HCT116 (cell line): ENCODE measurements at regions not wholly inside any gene's neighbourhood (a gene's known extent, or its start where the extent isn't known, plus 50 kb on each side); places are given as distances from the start of the nearest gene placed in this dataset.

ENCODE experiments used
- ATAC-seq: fragments of 200-7000 bp; cut with Tn5 transposase; 2 replicates; pipeline ENCODE4 v1.9.1; 2020; ENCODE audit warnings: mild to moderate bottlenecking, moderate library complexity
- BruUV-seq: library from RNA; stranded (reverse); fragments of 400-500 nt; replicated peaks from 2 replicates; lab custom pipeline; 2021; lab: Mats Ljungman, UMichigan
- CTCF ChIA-PET: fragments of 300-600 bp; sonication (Branson Sonifier 250); formaldehyde crosslinking; loops from one replicate; lab custom pipeline; 2021; ENCODE audit warnings: antibody characterized with exemption; lab: Charles Lee
- POLR2A ChIA-PET: fragments of 300-600, 350-600 bp; sonication (Branson Sonifier 250); formaldehyde crosslinking; loops from one replicate; lab custom pipeline; 2021; ENCODE audit warnings: antibody characterized with exemption; lab: Charles Lee
- RAD21 ChIA-PET, 2 experiments: fragments of 300-600 bp; sonication (Branson Sonifier 250); formaldehyde crosslinking; loops; one replicate each; lab custom pipeline; 2023; ENCODE audit warnings: low total read pairs in 2 of 2; ENCODE audit not compliant: uncharacterized antibody in 2 of 2, unreplicated experiment in 2 of 2, low non-redundant PET in 1 of 2; lab: Charles Lee
- DNase-seq: peaks from one replicate; pipeline ENCODE4 v3.0.0-alpha.2; 2010; ENCODE audit warnings: low read depth, low spot score
- H2AFZ ChIP-seq: fragments of 200-600 bp; shearing (Covaris generic), sonication (generic); 2 replicates; pipeline ENCODE4 v1.6.1; 2017; ENCODE audit warnings: low read depth, mixed run types, mixed read lengths, antibody characterized with exemption, low read length; ENCODE audit not compliant: poor library complexity, severe bottlenecking
- H3K27ac ChIP-seq: 2 replicates; pipeline ENCODE4 v1.5.1; 2012; ENCODE audit warnings: low read depth, low read length
- H3K27me3 ChIP-seq: fragments of 200-600 bp; sonication (generic); 2 replicates; pipeline ENCODE4 v1.6.1; 2016; ENCODE audit warnings: mixed run types, low read length, mixed read lengths; ENCODE audit not compliant: insufficient read depth
- H3K36me3 ChIP-seq, 2 experiments: fragments of 200-500 bp in 1 of 2; fragments of 200-600 bp in 1 of 2; sonication (Bioruptor generic) in 1 of 2; sonication (generic) in 1 of 2; 2 replicates each; pipeline versions ENCODE4 v1.5.1 to v1.6.1; 2014 to 2016; ENCODE audit warnings: low read length in 2 of 2, inconsistent platforms in 1 of 2, mixed read lengths in 1 of 2, mixed run types in 1 of 2; ENCODE audit not compliant: insufficient read depth in 2 of 2, control insufficient read depth in 1 of 2
- H3K4me1 ChIP-seq, 2 experiments: fragments of 200-600 bp in 1 of 2; sonication (generic) in 1 of 2; 2 replicates each; pipeline versions ENCODE4 v1.5.1 to v1.6.1; 2012 to 2017; ENCODE audit warnings: low read length in 2 of 2, inconsistent platforms in 1 of 2, mild to moderate bottlenecking in 1 of 2, mixed read lengths in 1 of 2, mixed run types in 1 of 2, moderate library complexity in 1 of 2; ENCODE audit not compliant: insufficient read depth in 2 of 2, control insufficient read depth in 1 of 2
- H3K4me2 ChIP-seq: fragments of 200-600 bp; sonication (generic); 2 replicates; pipeline ENCODE4 v1.6.1; 2017; ENCODE audit warnings: mixed run types, low read length, mixed read lengths
- H3K4me3 ChIP-seq, 2 experiments: fragments of 200-600 bp in 1 of 2; sonication (generic) in 1 of 2; replicated peaks in 1 of 2; 2 replicates each; pipeline ENCODE4 v1.5.1; 2011 to 2016; ENCODE audit warnings: low read length in 2 of 2, control low read depth in 1 of 2, low read depth in 1 of 2, mild to moderate bottlenecking in 1 of 2, mixed read lengths in 1 of 2, mixed run types in 1 of 2
- H3K79me2 ChIP-seq: fragments of 200-600 bp; sonication (generic); 2 replicates; pipeline ENCODE4 v1.6.1; 2017; ENCODE audit warnings: mild to moderate bottlenecking, mixed run types, low read length, moderate library complexity, mixed read lengths; ENCODE audit not compliant: insufficient read depth
- H3K9ac ChIP-seq: fragments of 200-600 bp; sonication (generic); 2 replicates; pipeline ENCODE4 v1.6.1; 2016; ENCODE audit warnings: low read length, mixed read lengths
- H3K9me2 ChIP-seq: fragments of 200-600 bp; sonication (generic), shearing (Covaris generic); 2 replicates; pipeline ENCODE4 v1.6.1; 2017; ENCODE audit warnings: mixed run types, mild to moderate bottlenecking, moderate library complexity; ENCODE audit not compliant: insufficient read depth
- H3K9me3 ChIP-seq, 2 experiments: fragments of 200-500 bp in 1 of 2; fragments of 200-600 bp in 1 of 2; sonication (Bioruptor generic) in 1 of 2; sonication (generic) in 1 of 2; 2 replicates each; pipeline ENCODE4 v1.6.1; 2014 to 2017; ENCODE audit warnings: low read length in 2 of 2, mixed read lengths in 2 of 2, inconsistent platforms in 1 of 2, low read depth in 1 of 2, mild to moderate bottlenecking in 1 of 2, mixed run types in 1 of 2, moderate library complexity in 1 of 2; ENCODE audit not compliant: control insufficient read depth in 1 of 2, insufficient read depth in 1 of 2
- H4K20me1 ChIP-seq: fragments of 200-600 bp; sonication (generic), shearing (Covaris generic); 2 replicates; pipeline ENCODE4 v1.6.1; 2017; ENCODE audit warnings: mixed run types, mild to moderate bottlenecking, moderate library complexity; ENCODE audit not compliant: insufficient read depth
- CBX3 ChIP-seq: IDR thresholded peaks from 2 replicates; pipeline ENCODE4 v1.6.1; 2012; ENCODE audit warnings: low read depth
- CEBPB ChIP-seq: IDR thresholded peaks from 2 replicates; pipeline ENCODE4 v1.6.1; 2012; ENCODE audit warnings: low read depth
- CTCF ChIP-seq, 3 experiments: fragments of 200-600 bp in 1 of 3; sonication (generic) in 1 of 3; IDR thresholded peaks in 2 of 3; conservative IDR thresholded peaks in 1 of 3; 2 replicates each; pipeline ENCODE4 v1.5.1; 2012 to 2017; ENCODE audit warnings: low read depth in 2 of 3, low read length in 2 of 3, antibody characterized with exemption in 1 of 3, borderline replicate concordance in 1 of 3, control low read depth in 1 of 3, mild to moderate bottlenecking in 1 of 3, mixed read lengths in 1 of 3, mixed run types in 1 of 3, moderate library complexity in 1 of 3; ENCODE audit not compliant: insufficient read depth in 1 of 3
- EGR1 ChIP-seq: IDR thresholded peaks from 2 replicates; pipeline ENCODE4 v1.6.1; 2012; ENCODE audit warnings: low read depth
- ELF1 ChIP-seq: IDR thresholded peaks from 2 replicates; pipeline ENCODE4 v1.6.1; 2012; ENCODE audit warnings: low read depth, borderline replicate concordance
- EZH2 ChIP-seq: fragments of 200-600 bp; sonication (generic); IDR thresholded peaks from 2 replicates; pipeline ENCODE4 v1.6.1; 2017; ENCODE audit warnings: antibody characterized with exemption, mixed run types
- FOSL1 ChIP-seq: IDR thresholded peaks from 2 replicates; pipeline ENCODE4 v1.6.1; 2012; ENCODE audit warnings: low read depth
- JUND ChIP-seq: IDR thresholded peaks from 2 replicates; pipeline ENCODE4 v1.6.1; 2012
- MAX ChIP-seq: IDR thresholded peaks from 2 replicates; pipeline ENCODE4 v1.6.1; 2012
- POLR2A ChIP-seq: IDR thresholded peaks from 2 replicates; pipeline ENCODE4 v1.7.0; 2011; ENCODE audit warnings: borderline replicate concordance; ENCODE audit not compliant: insufficient read depth, insufficient read length; ENCODE audit errors: extremely low read depth
- POLR2AphosphoS5 ChIP-seq: IDR thresholded peaks from 2 replicates; pipeline ENCODE4 v1.6.1; 2011; ENCODE audit warnings: mild to moderate bottlenecking, low read depth, low read length, moderate library complexity
- SIN3A ChIP-seq: IDR thresholded peaks from 2 replicates; pipeline ENCODE4 v1.6.1; 2012; ENCODE audit warnings: low read depth
- SP1 ChIP-seq: IDR thresholded peaks from 2 replicates; pipeline ENCODE4 v1.6.1; 2012; ENCODE audit warnings: low read depth
- SRF ChIP-seq: IDR thresholded peaks from 2 replicates; pipeline ENCODE4 v1.6.1; 2012; ENCODE audit warnings: low read depth
- TCF7L2 ChIP-seq: IDR thresholded peaks from 2 replicates; pipeline ENCODE4 v1.7.0; 2011; ENCODE audit warnings: borderline replicate concordance, inconsistent platforms; ENCODE audit not compliant: insufficient read depth, insufficient read length; ENCODE audit errors: extremely low read depth
- YY1 ChIP-seq: IDR thresholded peaks from 2 replicates; pipeline ENCODE4 v1.6.1; 2011; ENCODE audit warnings: low read length, low read depth, moderate library complexity, mild to moderate bottlenecking; ENCODE audit not compliant: insufficient replicate concordance; ENCODE audit errors: extremely low read depth
- ZFX ChIP-seq: fragments of 450-650 bp; IDR thresholded peaks from 2 replicates; pipeline ENCODE4 v1.6.1; 2017
- ZNF274 ChIP-seq: fragments of 200-500 bp; sonication (Bioruptor generic); IDR thresholded peaks from 2 replicates; pipeline ENCODE4 v1.6.1; 2014; ENCODE audit warnings: mild to moderate bottlenecking, low read depth, low read length, inconsistent platforms
- intact Hi-C: fragments of 100-400 bp; cut with micrococcal nuclease; formaldehyde crosslinking; loops from 2 replicates; pipeline ENCODE4 v1.10.0; 2022
- TF ChIP-seq, protein P1 (sequence below): IDR thresholded peaks from 2 replicates; pipeline ENCODE4 v1.6.1; 2012; ENCODE audit warnings: low read depth
- TF ChIP-seq, protein P2 (sequence below): IDR thresholded peaks from 2 replicates; pipeline ENCODE4 v1.6.1; 2012

DNA sequence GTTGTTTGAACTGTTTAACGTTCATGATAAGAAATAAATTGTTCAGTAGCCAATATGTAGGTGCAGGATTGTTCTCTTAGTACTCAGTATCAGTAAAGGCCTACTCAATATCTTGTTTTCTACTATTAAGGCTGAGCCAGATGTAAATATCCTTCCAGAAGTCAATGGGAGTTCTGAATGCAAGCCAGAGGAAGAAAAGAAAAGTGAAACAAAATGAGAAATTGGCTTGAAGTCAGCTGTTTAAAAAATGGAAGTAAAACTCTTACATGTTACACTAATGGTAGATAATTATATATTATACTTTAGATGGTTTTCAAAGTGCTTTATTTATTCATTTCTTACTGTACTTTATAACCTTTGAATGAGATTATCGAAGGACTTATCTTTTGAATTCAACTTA, 1417.9 kb downstream of the ADGRL3 start (continued):
- TF ChIP-seq MAX, result no peak
- TF ChIP-seq ZNF274, result no peak

- H3K4me2 ChIP-seq, result no peak overlapping the region
- BruUV-seq, result no TSS peak
- POLR2A ChIA-PET, result no interaction called here
Measured at GRCh38 chr4:62601737-62602136, 1401.6 kb downstream of the ADGRL3 start.

More at GRCh38 chr4:62601737-62602136, 1401.6 kb downstream of the ADGRL3 start:
- H3K27me3 ChIP-seq, result no peaks in the 10 kb centered on the region
- no peak overlapping the region for H3K9ac ChIP-seq
- no peak overlapping the region for H2AFZ ChIP-seq
- H3K79me2 ChIP-seq, result no peaks in the 10 kb centered on the region
- H3K9me2 ChIP-seq, result no peaks in the 10 kb centered on the region
- no peak for DNase-seq
- CTCF ChIA-PET, result no interaction called here
- intact Hi-C loops, result no loop called here
- TF ChIP-seq YY1, result no peak
- no peak for TF ChIP-seq CEBPB
- TF ChIP-seq, protein P1, sequence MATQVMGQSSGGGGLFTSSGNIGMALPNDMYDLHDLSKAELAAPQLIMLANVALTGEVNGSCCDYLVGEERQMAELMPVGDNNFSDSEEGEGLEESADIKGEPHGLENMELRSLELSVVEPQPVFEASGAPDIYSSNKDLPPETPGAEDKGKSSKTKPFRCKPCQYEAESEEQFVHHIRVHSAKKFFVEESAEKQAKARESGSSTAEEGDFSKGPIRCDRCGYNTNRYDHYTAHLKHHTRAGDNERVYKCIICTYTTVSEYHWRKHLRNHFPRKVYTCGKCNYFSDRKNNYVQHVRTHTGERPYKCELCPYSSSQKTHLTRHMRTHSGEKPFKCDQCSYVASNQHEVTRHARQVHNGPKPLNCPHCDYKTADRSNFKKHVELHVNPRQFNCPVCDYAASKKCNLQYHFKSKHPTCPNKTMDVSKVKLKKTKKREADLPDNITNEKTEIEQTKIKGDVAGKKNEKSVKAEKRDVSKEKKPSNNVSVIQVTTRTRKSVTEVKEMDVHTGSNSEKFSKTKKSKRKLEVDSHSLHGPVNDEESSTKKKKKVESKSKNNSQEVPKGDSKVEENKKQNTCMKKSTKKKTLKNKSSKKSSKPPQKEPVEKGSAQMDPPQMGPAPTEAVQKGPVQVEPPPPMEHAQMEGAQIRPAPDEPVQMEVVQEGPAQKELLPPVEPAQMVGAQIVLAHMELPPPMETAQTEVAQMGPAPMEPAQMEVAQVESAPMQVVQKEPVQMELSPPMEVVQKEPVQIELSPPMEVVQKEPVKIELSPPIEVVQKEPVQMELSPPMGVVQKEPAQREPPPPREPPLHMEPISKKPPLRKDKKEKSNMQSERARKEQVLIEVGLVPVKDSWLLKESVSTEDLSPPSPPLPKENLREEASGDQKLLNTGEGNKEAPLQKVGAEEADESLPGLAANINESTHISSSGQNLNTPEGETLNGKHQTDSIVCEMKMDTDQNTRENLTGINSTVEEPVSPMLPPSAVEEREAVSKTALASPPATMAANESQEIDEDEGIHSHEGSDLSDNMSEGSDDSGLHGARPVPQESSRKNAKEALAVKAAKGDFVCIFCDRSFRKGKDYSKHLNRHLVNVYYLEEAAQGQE, result no peak
- no peak for TF ChIP-seq POLR2A
- no peak for TF ChIP-seq EZH2
- no peak for TF ChIP-seq ZNF274
- no peak for TF ChIP-seq SRF
- no peak for TF ChIP-seq ZFX
- no peak for TF ChIP-seq EGR1
- TF ChIP-seq CBX3, result no peak
- TF ChIP-seq POLR2AphosphoS5, result no peak
- TF ChIP-seq, protein P2, sequence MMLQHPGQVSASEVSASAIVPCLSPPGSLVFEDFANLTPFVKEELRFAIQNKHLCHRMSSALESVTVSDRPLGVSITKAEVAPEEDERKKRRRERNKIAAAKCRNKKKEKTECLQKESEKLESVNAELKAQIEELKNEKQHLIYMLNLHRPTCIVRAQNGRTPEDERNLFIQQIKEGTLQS, result no peak
- TF ChIP-seq SP1, result no peak
- no peak for TF ChIP-seq FOSL1
- no peak for TF ChIP-seq SIN3A
- TF ChIP-seq JUND, result no peak
- TF ChIP-seq ELF1, result no peak
- TF ChIP-seq TCF7L2, result no peak
- no peak for TF ChIP-seq MAX
- no peak for TF ChIP-seq CTCF (IDR thresholded peaks at IDR 0.05 in 2 of 3, conservative IDR thresholded peaks at IDR 0.05 in 1 of 3; ENCODE audit: borderline replicate concordance in 1 of 3, insufficient read depth in 1 of 3, low read depth in 2 of 3, low read length in 2 of 3)
- TF ChIP-seq, all 23 proteins: peak for 0
- Histone ChIP-seq H3K4me3 (no peak overlapping the region), H3K36me3 (no peaks in the 10 kb centered on the region), H4K20me1 (no peaks in the 10 kb centered on the region; the same call in 1 of the 2 replicates), H3K4me1 (no peaks in the 10 kb centered on the region), H3K9me3 (0 out of 4 replicates have a peak, but pooled peaks cover 0 to 8% of the 10 kb centered on the region in 2 experiments), H3K27ac (no peak overlapping the region)
- ATAC-seq, result no peak
- RAD21 ChIA-PET, result no interaction called here
